Activated effector memory CD4-positive, alpha-beta T cell treated with anti-CD3 and anti-CD28 coated beads, Interleukin-2, amount 50 U/mL, for 16 hours (primary cell): ENCODE measurements at regions not wholly inside any gene's neighbourhood (a gene's known extent, or its start where the extent isn't known, plus 50 kb on each side); places are given as distances from the start of the nearest gene placed in this dataset.
"Not testable (repeated sequence)": the region's sequence is repeated elsewhere in the genome, so short reads cannot be mapped to it uniquely, and the experiment has no call there.

Source experiments
- DNase-seq: peaks from one replicate; pipeline ENCODE4 v3.0.0-alpha.2; 2020

DNA sequence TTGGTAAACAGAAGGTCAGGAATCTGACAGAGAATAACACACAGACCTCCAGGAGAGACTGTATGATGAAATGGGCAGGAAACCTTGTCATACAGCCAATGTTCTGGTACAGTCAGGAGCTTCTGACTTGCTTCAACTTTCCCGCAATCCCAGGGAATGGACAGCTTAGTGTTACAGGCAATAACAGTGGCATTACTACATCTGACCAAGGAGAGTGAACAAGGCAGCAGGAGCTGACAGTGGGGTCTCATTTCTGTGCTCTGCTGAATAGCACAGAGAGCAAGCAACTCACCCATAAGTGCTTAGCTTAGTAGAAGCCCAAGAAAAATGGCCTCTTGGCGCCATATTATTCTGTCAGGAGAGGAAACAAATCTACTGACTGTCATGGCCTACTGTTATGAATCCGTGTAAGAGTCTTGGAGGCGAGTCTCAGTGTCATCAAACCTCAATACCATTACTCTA is 186.2 kb upstream of the MTPN start:
- DNase-seq, result no peak

DNA sequence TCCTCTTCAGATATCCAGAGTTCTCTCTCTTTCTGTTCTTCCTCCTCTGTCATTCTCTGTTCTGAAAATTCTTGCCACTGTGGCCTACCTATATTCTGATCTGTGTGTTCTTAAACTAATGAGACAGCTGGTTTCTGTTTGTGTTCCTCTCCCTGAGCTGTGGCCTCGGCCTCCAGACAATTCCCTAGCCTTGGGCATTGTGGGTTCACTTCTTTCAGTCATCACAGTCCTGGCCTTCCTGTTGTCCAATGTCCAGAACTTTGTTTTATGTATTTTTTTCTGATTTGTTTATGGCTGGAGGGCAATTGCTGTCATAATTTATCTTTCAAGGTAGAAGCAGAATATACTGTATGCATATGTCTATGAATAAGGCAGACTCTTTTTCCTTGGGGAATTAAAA is 173.2 kb upstream of the MTPN start:
- DNase-seq, result no peak

GRCh38 chr7:136148920-136149319 is 171.8 kb upstream of the MTPN start:
- DNase-seq, result no peak

- no peak for DNase-seq
These were observed 169.8 kb upstream of the MTPN start for GRCh38 chr7:136146925-136147324.

DNA sequence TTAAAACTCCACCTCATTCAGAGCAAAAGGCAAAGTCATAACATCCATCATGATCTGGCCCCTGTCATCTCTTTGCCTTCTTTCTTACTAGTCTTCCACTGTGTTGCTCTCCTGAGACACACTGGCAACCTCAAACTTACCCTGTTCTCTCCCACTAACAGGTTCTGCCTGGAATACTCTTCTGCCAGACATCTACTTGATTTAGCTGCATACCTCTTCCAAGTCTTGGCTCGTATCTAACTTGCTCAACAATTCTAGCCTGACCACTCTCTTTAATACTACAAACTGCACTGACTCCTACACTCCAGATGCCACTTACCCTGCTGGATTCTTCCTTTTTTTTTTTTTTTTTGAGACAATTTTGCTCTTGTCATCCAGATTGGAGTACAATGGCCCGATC is 167.0 kb upstream of the MTPN start:
- no peak for DNase-seq

GRCh38 chr7:136143271-136143670 is 166.1 kb upstream of the MTPN start:
- no peak for DNase-seq

GRCh38 chr7:136142583-136142982 is 165.4 kb upstream of the MTPN start:
- DNase-seq, result no peak

DNA sequence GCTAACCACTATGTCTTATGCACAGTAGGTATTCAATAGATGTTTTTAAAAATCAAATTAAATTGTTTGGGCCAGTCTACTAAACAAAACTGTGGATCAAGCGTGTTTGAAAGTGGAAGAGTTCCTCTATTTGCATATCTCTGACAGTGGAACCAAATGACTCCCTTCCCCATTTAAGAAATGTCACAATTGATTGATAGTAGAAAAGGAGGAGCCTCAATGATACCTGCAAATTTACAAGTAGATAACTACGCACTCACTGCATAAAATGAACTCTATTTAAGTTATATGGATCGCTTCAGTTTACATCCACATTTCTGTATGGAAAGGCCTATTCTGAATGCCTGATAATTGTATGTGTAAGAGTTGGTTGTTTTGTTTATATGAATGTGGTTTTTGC is 163.3 kb upstream of the MTPN start:
- no peak for DNase-seq

GRCh38 chr7:136139417-136139816 is 162.3 kb upstream of the MTPN start:
- no peak for DNase-seq

DNA sequence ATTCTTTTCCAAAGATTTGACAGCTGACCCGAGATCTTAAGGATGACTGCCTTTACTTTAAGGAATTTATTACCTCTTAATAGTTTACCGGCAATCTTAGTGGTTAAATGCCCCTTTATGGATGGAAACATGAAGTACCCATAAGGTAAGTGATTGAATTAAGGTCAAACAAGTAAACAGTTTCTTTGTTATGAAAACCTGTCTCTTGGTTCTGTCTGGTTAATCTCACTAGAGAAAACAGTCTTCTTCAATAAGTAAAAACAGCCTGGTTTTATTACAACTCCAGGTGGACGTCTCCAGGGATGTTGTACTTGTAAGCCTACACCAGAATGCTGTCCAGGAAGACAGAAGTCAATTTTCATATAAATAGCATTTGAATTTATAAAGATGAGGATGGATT is 161.8 kb upstream of the MTPN start:
- no peak for DNase-seq

GRCh38 chr7:136136906-136137454 is 159.8 kb upstream of the MTPN start:
- DNase-seq, result no peak

- DNase-seq, result no peak
These were observed 157.3 kb upstream of the MTPN start for GRCh38 chr7:136134503-136134902.

- DNase-seq, result no peak
These were observed 156.4 kb upstream of the MTPN start for GRCh38 chr7:136133551-136133950.

DNA sequence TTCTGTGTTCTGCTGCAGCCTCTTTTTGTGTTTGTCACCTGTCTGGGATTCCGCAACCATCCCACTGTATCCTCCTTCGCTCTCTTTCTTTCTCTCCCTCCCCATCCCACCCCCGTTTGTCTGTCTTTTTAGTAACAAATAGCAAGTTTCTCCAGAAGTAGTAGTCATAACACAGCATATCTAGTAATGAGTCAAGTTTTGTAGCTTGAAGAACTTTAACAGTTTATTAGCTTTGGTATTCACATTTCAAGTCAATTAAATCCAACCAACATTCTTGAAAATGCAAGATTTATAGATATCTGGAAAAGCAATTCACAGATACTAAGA is 154.1 kb upstream of the MTPN start:
- DNase-seq, result no peak

DNA sequence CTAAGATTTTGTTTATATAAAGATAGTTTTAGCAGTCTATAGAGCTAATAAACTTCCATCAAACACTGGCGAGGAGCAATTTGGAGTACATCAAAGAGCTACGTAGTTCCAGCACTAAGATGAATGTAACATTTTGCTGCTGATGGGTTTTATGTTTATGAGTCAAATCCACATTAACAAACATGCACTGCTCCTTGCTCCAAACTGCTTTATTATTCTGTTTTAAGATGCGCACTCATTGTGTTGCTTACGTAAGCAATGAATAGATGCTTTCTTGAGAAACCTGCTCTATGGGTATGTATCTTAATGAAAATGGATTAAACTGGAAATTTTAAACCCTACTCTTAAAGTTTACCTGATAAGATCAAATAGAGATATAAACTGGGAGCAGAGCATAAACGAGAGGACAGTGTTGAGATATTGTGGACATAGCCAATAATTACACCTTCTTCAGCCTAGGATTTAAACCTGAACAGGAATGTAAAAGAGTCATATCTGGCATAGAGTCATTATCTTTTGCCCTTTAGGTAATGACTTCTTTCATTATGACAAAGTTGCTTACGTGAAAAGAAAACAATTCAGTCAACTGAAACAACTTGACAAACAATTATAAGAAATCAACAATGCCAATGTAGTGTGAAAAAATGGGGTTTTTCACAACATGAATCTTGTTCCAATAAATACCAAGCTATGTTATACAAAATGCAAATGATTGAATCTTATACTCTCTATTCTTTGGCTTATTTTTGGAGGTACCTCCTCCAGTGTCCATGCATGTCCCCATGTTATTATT is 153.5 kb upstream of the MTPN start:
- DNase-seq, result no peak

GRCh38 chr7:136128050-136128449 is 150.9 kb upstream of the MTPN start:
- no peak for DNase-seq

DNA sequence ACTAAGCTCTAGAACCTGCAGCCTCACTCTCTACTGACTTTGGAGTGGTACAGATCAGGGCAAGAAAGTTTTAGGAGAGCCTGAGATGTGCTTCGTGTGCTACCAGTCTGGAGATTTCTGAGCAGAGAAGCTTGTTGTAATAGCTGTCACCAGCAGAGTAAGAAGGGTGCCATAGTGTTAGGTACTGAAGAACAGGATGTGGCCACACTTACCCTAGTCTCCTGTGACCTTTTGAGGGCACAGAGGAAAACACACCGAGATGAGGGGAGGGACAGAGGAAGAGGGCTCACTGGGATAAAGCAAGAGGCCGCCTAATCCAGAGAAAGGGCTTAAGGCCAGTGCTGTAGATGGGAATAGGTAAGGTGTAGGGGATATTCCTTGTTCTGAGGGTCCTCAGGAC is 146.2 kb upstream of the MTPN start:
- DNase-seq, result no peak

DNA sequence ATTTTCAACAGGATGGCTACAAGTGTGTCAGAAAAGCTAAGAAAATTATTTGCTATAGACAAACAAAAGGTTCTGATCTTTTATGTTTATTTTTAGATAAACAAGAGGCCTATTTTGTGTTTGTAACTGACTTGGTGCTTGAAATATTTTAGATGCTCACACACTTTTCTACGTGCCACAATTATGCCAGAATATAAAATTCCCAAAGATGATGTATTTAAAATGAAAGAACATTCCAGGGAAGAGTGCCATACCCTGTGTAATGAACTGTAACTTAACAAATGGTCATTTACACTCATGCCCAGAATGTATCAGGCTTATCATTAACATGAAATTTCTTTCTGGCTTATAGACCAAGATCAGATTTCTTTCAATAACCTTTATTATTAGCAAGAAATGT is 144.9 kb upstream of the MTPN start:
- DNase-seq, result no peak

DNA sequence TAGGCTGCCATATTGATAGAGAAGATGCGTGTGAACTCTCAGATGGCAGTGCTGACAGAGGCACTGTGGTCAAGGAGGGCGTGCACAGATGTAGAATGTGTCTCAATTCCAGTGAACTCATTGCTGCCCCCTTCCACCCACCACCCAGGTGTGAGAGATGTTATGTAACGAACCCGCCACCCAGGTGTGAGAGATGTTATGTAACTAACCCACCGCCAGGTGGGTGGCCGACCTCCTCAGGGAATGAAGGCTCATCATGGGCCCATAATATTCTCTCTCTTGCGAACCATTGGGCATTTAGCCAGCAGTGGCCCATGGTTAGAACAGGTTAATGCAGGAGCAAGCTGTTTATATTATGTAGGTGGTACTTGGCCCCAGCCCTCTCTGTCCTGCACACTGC is 140.4 kb upstream of the MTPN start:
- no peak for DNase-seq

- no peak for DNase-seq
These were observed 139.0 kb upstream of the MTPN start for GRCh38 chr7:136116186-136116585.

DNA sequence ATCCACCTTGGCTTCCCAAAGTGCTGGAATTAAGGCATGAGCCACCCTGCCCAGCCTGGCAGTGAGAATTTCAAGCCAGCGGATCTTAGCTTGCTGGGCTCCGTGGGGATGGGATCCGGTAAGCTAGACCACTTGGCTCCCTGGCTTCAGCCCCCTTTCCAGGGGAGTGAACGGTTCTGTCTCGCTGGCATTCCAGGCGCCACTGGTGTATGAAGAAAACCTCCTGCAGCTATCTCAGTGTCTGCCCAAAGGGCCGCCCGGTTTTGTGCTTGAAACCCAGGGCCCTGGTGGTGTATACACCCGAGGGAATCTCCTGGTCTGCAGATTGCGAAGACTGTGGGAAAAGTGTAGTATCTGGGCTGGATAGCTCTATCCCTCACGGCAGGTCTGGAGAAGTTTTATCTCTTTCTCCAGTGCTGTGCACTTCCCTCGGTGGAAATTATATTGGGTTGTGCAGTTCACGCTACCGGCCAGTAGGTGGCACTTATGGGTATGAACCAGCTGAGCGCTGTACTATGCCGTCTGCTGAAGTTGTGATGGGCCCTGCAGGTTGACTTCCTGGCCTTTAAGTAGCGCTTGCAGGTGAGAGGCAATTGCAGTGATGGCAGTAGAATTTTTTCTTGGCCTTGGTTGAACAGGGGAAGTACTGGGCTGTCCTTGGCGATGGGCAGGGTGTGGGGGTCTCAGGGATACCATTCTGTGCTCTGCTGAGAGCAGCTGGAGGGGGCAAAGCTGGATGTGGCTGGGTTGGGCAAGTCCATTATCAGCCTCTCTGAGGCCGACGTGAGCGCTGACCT is 138.0 kb upstream of the MTPN start:
- DNase-seq, result peak; percentile 80

DNA sequence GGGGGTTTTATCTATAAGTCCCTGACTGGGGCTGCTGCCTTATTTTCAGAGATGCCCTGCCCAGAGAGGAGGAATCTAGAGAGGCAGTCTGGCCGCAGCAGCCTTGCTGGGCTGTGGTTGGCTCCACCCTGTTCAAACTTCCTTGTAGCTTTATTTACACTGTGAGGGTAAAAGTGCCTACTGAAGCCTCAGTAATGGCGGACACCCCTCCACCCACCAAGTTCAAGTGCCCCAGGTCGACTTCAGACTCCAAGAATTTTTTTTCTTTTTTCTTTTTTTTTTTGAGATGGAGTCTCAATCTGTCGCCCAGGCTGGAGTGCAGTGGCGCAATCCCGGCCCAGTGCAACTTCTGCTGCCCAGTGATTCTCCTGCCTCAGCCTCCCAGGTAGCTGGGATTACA is 137.3 kb upstream of the MTPN start:
- DNase-seq, result not testable (repeated sequence)

DNA sequence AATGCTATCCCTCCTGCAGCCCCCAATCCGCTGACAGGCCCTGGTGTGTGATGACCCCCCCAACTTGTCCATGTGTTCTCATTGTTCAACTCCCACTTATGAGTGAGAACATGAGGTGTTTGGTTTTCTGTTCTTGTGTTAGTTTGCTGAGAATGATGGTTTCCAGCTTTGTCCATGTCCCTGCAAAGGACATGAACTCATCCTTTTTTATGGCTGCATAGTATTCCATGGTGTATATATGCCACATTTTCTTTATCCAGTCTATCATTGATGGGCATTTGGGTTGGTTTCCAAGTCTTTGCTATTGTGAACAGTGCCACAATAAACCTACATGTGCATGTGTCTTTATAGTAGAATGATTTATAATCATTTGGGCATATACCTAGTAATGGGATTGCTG is 131.9 kb upstream of the MTPN start:
- DNase-seq, result not testable (repeated sequence)

GRCh38 chr7:136105191-136105590 is 128.0 kb upstream of the MTPN start:
- no peak for DNase-seq
